H1 (cell line): ENCODE measurements at regions not wholly inside any gene's neighbourhood (a gene's known extent, or its start where the extent isn't known, plus 50 kb on each side); places are given as distances from the start of the nearest gene placed in this dataset.

Experiments used
- CTCF ChIA-PET: fragments of 300-600 bp; sonication (Branson Sonifier 250); formaldehyde crosslinking; loops from one replicate; lab custom pipeline; 2021; ENCODE audit not compliant: partially characterized antibody; lab: Charles Lee
- POLR2A ChIA-PET: fragments of 300-600 bp; sonication (Branson Sonifier 250); formaldehyde crosslinking; loops from one replicate; lab custom pipeline; 2021; ENCODE audit warnings: inconsistent platforms; ENCODE audit not compliant: partially characterized antibody; lab: Charles Lee
- DNase-seq, 2 experiments: peaks; one replicate each; pipeline versions ENCODE4 v3.0.0 to v3.0.0-alpha.2; 2010 to 2022; ENCODE audit warnings: low spot score in 2 of 2, low read depth in 1 of 2, mixed read lengths in 1 of 2
- FAIRE-seq: peaks from 2 replicates; lab custom pipeline; 2011; peaks lifted over from hg19 to GRCh38; lab: Jason Lieb, UNC
- H2AFZ ChIP-seq: 2 replicates; pipeline ENCODE4 v1.8.1; 2012; ENCODE audit warnings: low read length, inconsistent platforms
- H2AK5ac ChIP-seq: 2 replicates; pipeline ENCODE4 v1.6.1; 2013; ENCODE audit warnings: low read depth, low read length
- H2BK120ac ChIP-seq: replicated peaks from 2 replicates; pipeline ENCODE3; 2013; ENCODE audit warnings: low read depth, low read length, inconsistent platforms
- H2BK12ac ChIP-seq: 2 replicates; pipeline ENCODE4 v1.6.1; 2013; ENCODE audit warnings: low read depth, low read length
- H2BK15ac ChIP-seq: 2 replicates; pipeline ENCODE4 v1.6.1; 2013; ENCODE audit warnings: low read length
- H2BK20ac ChIP-seq: 2 replicates; pipeline ENCODE4 v1.6.1; 2013; ENCODE audit warnings: low read length
- H2BK5ac ChIP-seq: 2 replicates; pipeline ENCODE4 v1.6.1; 2013; ENCODE audit warnings: low read depth, low read length
- H3K14ac ChIP-seq: 2 replicates; pipeline ENCODE4 v1.6.1; 2013; ENCODE audit warnings: inconsistent platforms; ENCODE audit not compliant: insufficient read length
- H3K18ac ChIP-seq: 2 replicates; pipeline ENCODE4 v1.6.1; 2013; ENCODE audit warnings: low read length; ENCODE audit errors: extremely low read depth
- H3K23ac ChIP-seq: 2 replicates; pipeline ENCODE4 v1.6.1; 2013; ENCODE audit warnings: inconsistent platforms; ENCODE audit not compliant: insufficient read length
- H3K23me2 ChIP-seq: 2 replicates; pipeline ENCODE4 v1.6.1; 2013; ENCODE audit warnings: low read depth, low read length
- H3K27ac ChIP-seq: 2 replicates; pipeline ENCODE4 v1.6.1; 2011; ENCODE audit warnings: low read depth, low read length, inconsistent platforms
- H3K27me3 ChIP-seq, 4 experiments: replicated peaks in 1 of 4; 1 replicate in 1 of 4; 2 replicates in 3 of 4; pipeline versions ENCODE4 v1.6.1 to v1.8.1; 2011 to 2013; ENCODE audit warnings: low read length in 3 of 4, mild to moderate bottlenecking in 3 of 4, inconsistent platforms in 2 of 4, mixed read lengths in 2 of 4, moderate library complexity in 1 of 4; ENCODE audit not compliant: control insufficient read depth in 3 of 4, insufficient read depth in 3 of 4; ENCODE audit errors: extremely low read depth in 1 of 4
- H3K36me3 ChIP-seq, 4 experiments: 2 replicates each; pipeline versions ENCODE4 v1.6.1 to v1.8.1; 2011 to 2013; ENCODE audit warnings: mild to moderate bottlenecking in 4 of 4, low read length in 3 of 4, moderate library complexity in 2 of 4, control low read depth in 1 of 4, inconsistent platforms in 1 of 4; ENCODE audit not compliant: insufficient read depth in 4 of 4, control insufficient read depth in 2 of 4
- H3K4ac ChIP-seq: replicated peaks from 2 replicates; pipeline ENCODE3; 2013; ENCODE audit warnings: low read length, low read depth, mixed read lengths, inconsistent platforms; ENCODE audit not compliant: insufficient read length
- H3K4me1 ChIP-seq, 4 experiments: replicated peaks in 1 of 4; 1 replicate in 1 of 4; 2 replicates in 3 of 4; pipeline versions ENCODE4 v1.6.1 to v1.8.1; 2011 to 2013; ENCODE audit warnings: low read length in 3 of 4, inconsistent platforms in 2 of 4, mixed read lengths in 1 of 4; ENCODE audit not compliant: insufficient read depth in 4 of 4, control insufficient read depth in 3 of 4
- H3K4me2 ChIP-seq, 2 experiments: 2 replicates each; pipeline versions ENCODE4 v1.6.1 to v1.8.1; 2011 to 2013; ENCODE audit warnings: low read depth in 2 of 2, low read length in 2 of 2, control low read depth in 1 of 2, inconsistent platforms in 1 of 2, mild to moderate bottlenecking in 1 of 2; ENCODE audit not compliant: insufficient read depth in 1 of 2
- H3K4me3 ChIP-seq, 4 experiments: fragments of 200-600, 300-600 bp in 1 of 4; sonication (generic), shearing (Covaris generic), sonication (Bioruptor Twin) in 1 of 4; 2 replicates each; pipeline versions ENCODE4 v1.5.1 to v1.8.1; 2011 to 2016; ENCODE audit warnings: low read length in 4 of 4, low read depth in 3 of 4, control low read depth in 2 of 4, inconsistent platforms in 2 of 4, mild to moderate bottlenecking in 2 of 4, mixed read lengths in 1 of 4, moderate library complexity in 1 of 4; ENCODE audit not compliant: insufficient read depth in 2 of 4; ENCODE audit errors: extremely low read depth in 1 of 4
- H3K56ac ChIP-seq: replicated peaks from 2 replicates; pipeline ENCODE3; 2013; ENCODE audit warnings: low read depth, mild to moderate bottlenecking, mixed read lengths, low read length, inconsistent platforms; ENCODE audit not compliant: insufficient read length
- H3K79me1 ChIP-seq: 2 replicates; pipeline ENCODE4 v1.6.1; 2013; ENCODE audit warnings: low read depth, low read length, control low read depth
- H3K79me2 ChIP-seq, 2 experiments: 2 replicates each; pipeline versions ENCODE4 v1.6.1 to v1.8.1; 2012 to 2013; ENCODE audit warnings: low read length in 2 of 2, mild to moderate bottlenecking in 2 of 2, inconsistent platforms in 1 of 2; ENCODE audit not compliant: insufficient read depth in 2 of 2, control insufficient read depth in 1 of 2
- H3K9ac ChIP-seq, 4 experiments: replicated peaks in 1 of 4; 1 replicate in 1 of 4; 2 replicates in 3 of 4; pipeline versions ENCODE4 v1.6.1 to v1.8.1; 2011 to 2013; ENCODE audit warnings: low read depth in 3 of 4, low read length in 3 of 4, control low read depth in 2 of 4, mild to moderate bottlenecking in 2 of 4, moderate library complexity in 2 of 4, inconsistent platforms in 1 of 4; ENCODE audit errors: extremely low read depth in 1 of 4
- H3K9me3 ChIP-seq, 2 experiments: 2 replicates each; pipeline versions ENCODE4 v1.6.1 to v1.8.1; 2012 to 2013; ENCODE audit warnings: mild to moderate bottlenecking in 2 of 2, moderate library complexity in 2 of 2, control low read depth in 1 of 2, inconsistent platforms in 1 of 2, low read depth in 1 of 2, low read length in 1 of 2, mixed read lengths in 1 of 2; ENCODE audit not compliant: insufficient read depth in 2 of 2
- H4K20me1 ChIP-seq, 2 experiments: replicated peaks in 1 of 2; 2 replicates each; pipeline versions ENCODE3 to v1.8.1; 2011 to 2013; ENCODE audit warnings: inconsistent platforms in 2 of 2, low read length in 2 of 2, mild to moderate bottlenecking in 1 of 2; ENCODE audit not compliant: insufficient read depth in 2 of 2, control insufficient read depth in 1 of 2
- H4K5ac ChIP-seq: 2 replicates; pipeline ENCODE4 v1.6.1; 2013; ENCODE audit warnings: low read length, low read depth, mixed read lengths, inconsistent platforms; ENCODE audit not compliant: insufficient read length
- H4K8ac ChIP-seq: 2 replicates; pipeline ENCODE4 v1.8.0; 2013; ENCODE audit warnings: mild to moderate bottlenecking, moderate library complexity, low read length, inconsistent platforms; ENCODE audit not compliant: insufficient read depth; ENCODE audit errors: extremely low read depth
- H4K91ac ChIP-seq: replicated peaks from 2 replicates; pipeline ENCODE3; 2013; ENCODE audit warnings: low read length, mixed read lengths, inconsistent platforms; ENCODE audit not compliant: insufficient read length
- CHD2 ChIP-seq: IDR thresholded peaks from 2 replicates; pipeline ENCODE4 v1.6.1; 2012; ENCODE audit warnings: low read length, improper control_type of control experiment
- CTBP2 ChIP-seq: IDR thresholded peaks from 2 replicates; pipeline ENCODE4 v1.7.0; 2011; ENCODE audit warnings: borderline replicate concordance, mild to moderate bottlenecking, moderate library complexity, mixed read lengths, low read length; ENCODE audit not compliant: insufficient read depth, insufficient read length
- KDM5A ChIP-seq: fragments of 200-600 bp; IDR thresholded peaks from 2 replicates; pipeline ENCODE4 v1.7.1; 2012; ENCODE audit warnings: mild to moderate bottlenecking, low read length, inconsistent platforms, mixed read lengths
- RFX5 ChIP-seq: IDR thresholded peaks from 2 replicates; pipeline ENCODE4 v1.6.1; 2011; ENCODE audit warnings: low read depth, low read length, improper control_type of control experiment, borderline replicate concordance
- WGBS, 2 experiments: shearing (Covaris generic) in 1 of 2; methylation state at CpG; one replicate each; pipeline versions ENCODE4 v1.1.6 to v1.1.7; 2013 to 2015; ENCODE audit warnings: low lambda C conversion rate in 2 of 2, mixed read lengths in 2 of 2, inconsistent platforms in 1 of 2, low coverage in 1 of 2, missing lambda C conversion rate in 1 of 2; ENCODE audit not compliant: insufficient replicate concordance in 2 of 2, insufficient coverage in 1 of 2, insufficient read length in 1 of 2; ENCODE audit errors: extremely low coverage in 1 of 2, missing lambda C conversion rate in 1 of 2; 5-methylcytosine and 5-hydroxymethylcytosine counted together

GRCh38 chr6:9398767-9399373 lies 963.5 kb upstream of the SLC35B3 start:
- H2AFZ ChIP-seq, result peak overlapping the region; percentile 92
- TF ChIP-seq CHD2 (no peak), CTBP2 (no peak), RFX5 (no peak), KDM5A (no peak)
- TF ChIP-seq, all 59 proteins: peak for 0
- FAIRE-seq (no peak), DNase-seq (no peak)
- Histone ChIP-seq H2BK120ac (no peak overlapping the region), H3K14ac (no peak overlapping the region), H3K9me3 (no peaks in the 10 kb centered on the region), H3K27ac (no peak overlapping the region), H2BK20ac (no peak overlapping the region), H3K23me2 (no peaks in the 10 kb centered on the region), H2BK5ac (no peak overlapping the region), H3K36me3 (no peaks in the 10 kb centered on the region), H4K5ac (no peak overlapping the region), H3K79me2 (no peaks in the 10 kb centered on the region), H2BK15ac (no peak overlapping the region), H4K8ac (no peak overlapping the region; the same call in 1 of the 2 replicates), H3K18ac (no peak overlapping the region), H3K79me1 (no peaks in the 10 kb centered on the region), H3K4me3 (peak overlapping the region in 1 of 4 experiments; percentile 22; a peak in 1 of 8 replicates), H3K4ac (no peak overlapping the region), H3K4me1 (no peaks in the 10 kb centered on the region), H3K56ac (no peak overlapping the region), H3K9ac (no peak overlapping the region; a peak in 1 of 7 replicates), H3K4me2 (peak overlapping the region in 1 of 2 experiments; percentile 47; a peak in 1 of 4 replicates), H4K91ac (no peak overlapping the region), H3K23ac (no peak overlapping the region), H3K27me3 (no peaks in the 10 kb centered on the region), H2AK5ac (no peak overlapping the region), H4K20me1 (no peaks in the 10 kb centered on the region), H2BK12ac (no peak overlapping the region)
- ChIA-PET POLR2A (no interaction called here), CTCF (interaction anchor here (1.1 kb wide), 1 partner anchor 14 kb away, joined by 5 read pairs; no protein-coding TSS in a partner anchor)
- 63% methylated on average over 33 of the region's 42 CpGs; no CpG with 5 or more reads in 1 of the 2 experiments for WGBS, 2 experiments
